ENCODE measurements at regions not wholly inside any gene's neighbourhood (a gene's known extent, or its start where the extent isn't known, plus 50 kb on each side); places are given as distances from the start of the nearest gene placed in this dataset.

DNA sequence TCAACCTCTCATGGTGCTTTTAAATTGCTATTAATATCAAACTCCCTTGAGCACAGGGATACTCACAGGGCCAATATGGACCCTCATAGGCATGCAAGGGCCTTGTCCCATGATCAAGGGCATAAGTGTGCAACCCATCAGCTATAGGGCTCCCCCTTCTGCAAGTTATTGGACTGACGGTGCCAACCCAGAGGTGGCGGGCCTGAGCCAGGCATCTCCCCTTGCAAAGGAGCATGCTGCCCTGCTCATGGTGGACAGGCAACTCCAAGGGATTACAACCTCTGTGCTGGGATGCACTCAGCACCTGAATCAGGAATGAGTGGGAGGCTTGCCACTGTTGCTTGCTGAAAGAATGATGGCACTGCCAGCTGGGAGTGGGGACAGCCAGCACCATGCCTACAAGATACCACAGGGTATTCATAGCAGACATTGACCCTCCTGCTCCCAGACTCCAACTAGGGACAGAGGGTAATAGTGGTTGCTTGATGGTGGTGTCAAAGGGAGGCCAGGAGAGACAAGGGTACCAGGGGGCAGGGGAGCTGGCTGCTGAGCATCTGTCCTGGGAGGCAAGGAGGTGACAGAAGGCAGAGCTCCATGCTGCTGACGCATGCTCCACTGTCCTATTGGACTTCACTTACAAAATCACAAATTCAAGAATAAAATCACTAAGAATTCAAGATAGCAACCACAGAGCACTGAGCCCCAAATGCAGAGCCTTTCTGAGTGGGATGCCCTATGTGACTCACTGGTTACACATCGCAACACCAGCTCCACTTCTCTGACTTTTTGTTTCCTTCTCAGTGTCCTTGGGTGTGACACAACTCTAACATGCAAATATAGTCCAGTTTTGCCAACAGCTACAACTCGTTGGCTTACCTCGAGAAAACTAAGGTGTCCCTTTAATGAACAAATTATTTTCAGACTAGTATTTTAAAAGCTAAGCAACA, 157.1 kb upstream of the CCDC150 start:
- intact Hi-C loops (cut with DNase I) = no loop called here
- ATAC-seq (ENCODE audit: poor library complexity) = peak; percentile 6
- DNase-seq = no peak

DNA sequence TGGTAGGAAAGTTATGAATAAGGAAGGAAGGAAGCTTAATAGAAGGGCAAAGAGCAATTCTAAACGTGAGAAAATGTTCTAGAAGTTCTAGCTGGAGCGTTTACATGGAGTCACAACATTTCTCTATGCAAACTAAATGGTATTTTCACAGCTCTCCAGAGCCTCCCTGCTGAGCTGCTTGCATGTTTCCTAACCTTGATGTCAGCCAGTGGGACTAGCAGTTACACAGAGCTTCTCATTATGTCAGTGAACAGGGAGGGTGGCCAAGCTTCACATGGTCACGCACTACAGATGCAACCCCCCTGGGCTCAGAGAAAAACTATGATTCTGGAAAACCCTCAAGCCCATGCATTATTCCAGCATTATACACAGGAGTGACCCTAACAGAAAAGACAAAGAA, 153.4 kb upstream of the CCDC150 start:
- peak; percentile 75 for ATAC-seq (ENCODE audit: poor library complexity)
- intact Hi-C loops (cut with DNase I) = no loop called here
- DNase-seq = no peak

DNA sequence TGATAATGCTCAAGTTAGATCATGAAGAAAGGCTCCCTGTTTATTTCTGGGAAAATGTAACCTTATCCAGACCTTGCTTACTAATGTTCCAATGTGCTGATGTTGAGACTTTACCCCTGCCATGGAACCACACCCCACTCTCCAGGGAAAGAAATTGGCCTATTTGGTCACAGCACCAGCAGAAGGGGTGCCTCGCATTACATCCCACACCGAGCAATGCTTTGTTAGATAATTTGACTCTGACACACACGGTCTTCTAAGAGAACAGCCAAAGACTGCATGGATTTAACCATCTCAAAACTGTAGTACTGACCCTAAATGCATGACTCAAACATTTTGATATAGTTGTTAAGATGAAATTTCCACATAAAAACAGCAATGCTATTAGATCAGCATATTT, 152.1 kb upstream of the CCDC150 start:
- peak; percentile 38 for ATAC-seq (ENCODE audit: poor library complexity)
- DNase-seq = no peak
- intact Hi-C loops (cut with DNase I) = no loop called here

DNA sequence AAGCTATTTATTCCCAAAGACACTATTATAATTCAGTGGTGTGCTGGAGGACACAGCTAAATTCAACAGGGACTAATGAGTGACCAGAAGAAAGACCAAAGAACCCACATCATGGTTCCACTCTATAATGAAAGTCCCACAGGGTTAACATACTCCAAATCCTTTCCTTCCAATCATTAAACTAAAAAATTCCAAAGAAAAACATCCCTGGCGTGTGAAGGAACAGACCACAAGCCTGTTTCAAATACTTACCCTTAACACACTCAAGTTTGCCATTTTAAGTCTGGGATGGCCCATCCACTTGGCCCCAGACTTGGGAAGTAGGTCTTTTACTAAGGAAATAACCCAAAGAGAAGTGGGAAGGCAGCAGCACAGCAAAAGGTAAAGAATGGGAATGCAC, 150.1 kb upstream of the CCDC150 start:
- ATAC-seq (ENCODE audit: poor library complexity) (no peak), DNase-seq (no peak)
- intact Hi-C loops (cut with DNase I) = no loop called here

DNA sequence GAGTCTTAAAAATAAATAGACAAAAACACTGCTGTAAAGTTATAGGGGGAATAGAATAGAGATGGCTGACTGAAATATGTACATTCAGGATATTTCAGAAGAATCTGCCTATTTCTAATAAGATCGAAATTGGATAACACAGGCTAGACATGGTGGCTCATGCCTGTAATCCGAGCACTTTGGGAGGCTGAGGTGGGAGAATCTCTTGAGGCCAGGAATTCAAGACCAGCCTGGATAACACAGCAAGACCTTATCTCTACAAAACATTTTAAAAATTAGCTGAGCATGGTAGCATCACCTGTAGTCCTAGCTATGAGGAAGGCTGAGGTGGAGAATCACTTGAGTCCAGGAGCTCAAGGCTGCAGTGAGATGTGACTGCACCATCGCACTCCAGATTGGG, 146.6 kb upstream of the CCDC150 start:
- ATAC-seq (ENCODE audit: poor library complexity) (no peak), DNase-seq (no peak)
- intact Hi-C loops (cut with DNase I) = no loop called here

DNA sequence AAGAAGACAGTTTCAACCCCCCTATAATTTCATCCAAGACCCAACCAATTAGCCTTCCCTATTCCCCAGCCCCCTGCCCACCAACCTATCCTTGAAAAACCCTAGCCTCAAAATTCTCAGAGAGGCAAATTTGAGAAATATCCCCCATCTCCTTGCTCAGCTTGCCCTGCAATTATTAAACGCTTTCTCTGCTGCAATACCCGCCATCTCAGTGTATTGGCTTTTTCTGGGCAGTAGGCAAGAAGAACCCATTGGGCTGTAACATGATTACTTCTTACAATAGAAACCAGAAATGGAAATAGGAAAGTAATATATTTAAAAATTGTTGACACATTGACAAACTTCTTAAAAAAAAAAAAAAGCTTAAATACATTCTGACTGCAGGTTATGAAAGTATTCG, 140.6 kb upstream of the CCDC150 start:
- intact Hi-C loops (cut with DNase I) = no loop called here
- DNase-seq (no peak), ATAC-seq (ENCODE audit: poor library complexity) (no peak)

DNA sequence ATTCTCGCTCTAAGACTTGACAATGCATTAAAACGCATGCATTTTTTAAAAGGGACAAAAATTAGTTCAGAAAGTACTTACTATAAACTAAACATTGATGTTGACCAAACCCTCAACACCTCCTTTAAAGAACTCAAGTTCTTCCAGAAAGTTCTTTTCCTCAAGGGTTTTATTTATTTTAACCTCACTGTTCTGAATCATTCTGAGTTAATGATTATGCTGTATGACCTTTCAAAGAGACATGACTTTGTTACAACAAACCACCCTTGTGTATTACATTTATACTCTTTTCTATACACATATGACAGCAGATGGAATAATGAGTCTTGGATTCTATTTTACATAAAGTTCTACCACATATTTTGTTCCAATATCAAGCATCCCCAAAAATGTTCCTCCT, 139.8 kb upstream of the CCDC150 start:
- no peak for ATAC-seq (ENCODE audit: poor library complexity)
- DNase-seq = no peak
- intact Hi-C loops (cut with DNase I) = no loop called here

DNA sequence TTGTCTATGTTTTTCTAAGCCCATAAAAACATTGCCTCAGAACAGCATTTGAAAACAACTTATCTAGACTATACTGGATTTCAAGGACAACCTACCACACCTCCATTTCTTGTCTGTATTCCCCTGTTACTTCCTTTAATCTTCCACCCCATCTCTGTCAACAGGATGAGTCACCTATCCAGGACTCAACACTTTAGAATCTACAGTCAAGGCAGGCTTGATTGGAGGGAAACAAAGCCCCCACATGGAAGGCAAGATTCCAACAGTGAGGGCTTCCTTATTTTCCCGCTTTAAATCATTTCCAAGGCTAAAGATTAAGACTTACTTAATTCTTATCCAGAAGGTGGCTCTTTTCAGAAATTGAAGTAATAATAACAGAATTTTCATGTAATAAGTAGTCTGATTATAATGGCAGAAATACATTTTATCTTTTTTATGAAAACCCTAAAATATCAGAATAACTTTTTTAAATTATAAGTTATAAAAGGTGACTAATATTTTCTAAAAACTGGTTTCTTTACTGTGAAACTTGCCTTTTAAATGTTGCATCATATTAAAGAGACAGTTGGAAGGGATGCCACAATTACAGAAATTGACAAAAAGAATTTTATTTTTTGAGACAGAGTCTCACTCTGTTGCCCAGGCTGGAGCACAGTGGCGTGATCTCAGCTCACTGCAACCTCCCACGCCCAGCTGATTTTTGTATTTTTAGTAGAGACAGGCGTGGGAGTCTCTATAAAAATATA, 138.7 kb upstream of the CCDC150 start:
- ATAC-seq (ENCODE audit: poor library complexity) (no peak), DNase-seq (no peak)
- intact Hi-C loops (cut with DNase I) = no loop called here

DNA sequence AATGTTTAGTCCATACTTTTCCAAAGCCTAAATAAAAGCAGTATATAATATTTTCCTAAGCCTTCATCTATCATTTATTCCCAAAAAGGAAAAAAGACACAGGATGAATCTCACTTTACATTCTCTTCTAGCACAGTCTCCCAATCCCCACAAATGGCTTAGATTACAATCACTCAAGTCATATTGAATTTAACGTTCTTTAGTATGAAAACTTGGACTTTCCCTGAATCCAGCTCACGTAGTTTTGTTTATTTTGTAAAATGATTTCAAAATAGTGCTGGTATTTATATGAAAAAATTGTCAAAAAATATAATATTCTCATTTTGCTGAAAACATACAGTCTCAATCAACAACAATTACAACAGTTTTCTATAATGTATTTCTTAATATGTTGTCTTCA, 137.7 kb upstream of the CCDC150 start:
- no peak for ATAC-seq (ENCODE audit: poor library complexity)
- DNase-seq = no peak
- intact Hi-C loops (cut with DNase I) = no loop called here

DNA sequence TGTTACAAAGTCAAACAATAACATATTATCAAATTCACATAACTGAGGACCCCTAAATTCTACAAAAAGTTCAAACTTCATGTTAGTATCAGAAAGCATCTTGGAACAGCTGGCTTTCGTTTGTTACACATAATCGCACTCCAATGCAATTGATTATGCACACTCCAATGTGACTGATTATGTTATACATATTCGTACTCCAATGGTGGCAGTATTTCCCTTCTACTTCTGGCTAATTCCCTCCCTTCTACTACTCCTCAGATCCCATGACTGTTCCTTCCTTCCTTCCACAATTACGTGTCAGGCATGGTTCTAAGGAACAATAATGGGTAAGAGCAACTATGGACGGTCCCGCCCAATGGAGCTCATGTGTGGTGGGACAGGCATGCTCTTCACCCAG, 137.1 kb upstream of the CCDC150 start:
- DNase-seq = no peak
- intact Hi-C loops (cut with DNase I) = no loop called here
- no peak for ATAC-seq (ENCODE audit: poor library complexity)

DNA sequence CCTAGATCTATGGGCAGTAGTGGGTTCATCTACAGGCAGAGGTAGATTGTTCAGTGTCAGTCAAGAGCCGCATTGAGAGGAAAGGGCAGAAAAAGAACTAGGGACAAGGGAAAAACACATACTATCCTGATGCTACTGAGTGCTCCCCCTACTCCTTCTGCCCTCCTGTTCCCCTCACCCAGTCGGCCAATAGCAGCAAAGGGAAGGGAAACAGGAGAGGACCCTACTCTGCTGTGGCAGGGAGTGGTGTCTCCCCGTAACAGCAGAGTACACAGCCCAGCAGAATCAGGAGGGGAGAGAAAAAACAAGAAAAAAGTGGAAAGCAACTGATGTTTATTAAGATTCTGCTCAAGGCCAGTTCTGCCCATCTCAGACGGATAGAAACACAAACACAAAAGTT, 136.1 kb upstream of the CCDC150 start:
- ATAC-seq (ENCODE audit: poor library complexity) (no peak), DNase-seq (no peak)
- intact Hi-C loops (cut with DNase I) = no loop called here

DNA sequence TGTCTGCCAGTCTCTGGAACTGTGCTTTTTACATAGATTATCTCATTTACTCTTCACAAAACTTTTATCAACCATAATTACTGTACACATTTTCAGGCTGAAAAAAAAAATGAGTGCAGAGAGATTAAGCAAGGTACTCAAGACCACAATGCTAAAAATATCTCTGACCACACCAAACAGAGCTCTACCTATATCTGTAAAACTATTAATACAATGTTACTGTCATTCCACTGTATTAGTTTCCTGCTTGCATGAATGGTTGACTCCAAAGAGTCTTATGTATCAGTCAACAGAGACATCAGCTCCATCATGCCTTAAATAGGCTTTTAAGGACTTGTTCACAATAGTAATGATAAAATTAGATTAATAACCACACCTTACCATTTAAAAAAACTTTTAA, 134.7 kb upstream of the CCDC150 start:
- DNase-seq (no peak), ATAC-seq (ENCODE audit: poor library complexity) (peak; percentile 60)
- intact Hi-C loops (cut with DNase I) = no loop called here

DNA sequence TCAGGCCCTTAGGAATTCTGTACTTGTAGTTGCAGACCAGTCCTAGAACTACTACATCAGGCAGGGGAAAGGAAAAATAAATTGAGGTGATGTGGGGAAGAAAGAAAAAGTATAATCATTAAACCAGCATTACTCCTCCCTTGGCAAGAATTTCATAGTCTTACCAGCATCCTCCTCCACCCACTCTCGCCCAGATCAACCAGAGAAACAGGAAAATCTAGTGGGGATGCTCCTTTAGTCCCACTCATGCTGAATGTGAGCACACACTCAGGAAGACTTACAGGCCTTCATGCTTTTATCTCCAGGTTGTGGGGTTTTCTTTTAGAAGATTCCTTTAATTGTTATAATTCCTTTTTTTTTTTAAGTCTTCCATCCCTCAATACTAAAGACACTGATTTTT, 129.3 kb upstream of the CCDC150 start:
- DNase-seq = no peak
- ATAC-seq (ENCODE audit: poor library complexity) = no peak
- intact Hi-C loops (cut with DNase I) = no loop called here

DNA sequence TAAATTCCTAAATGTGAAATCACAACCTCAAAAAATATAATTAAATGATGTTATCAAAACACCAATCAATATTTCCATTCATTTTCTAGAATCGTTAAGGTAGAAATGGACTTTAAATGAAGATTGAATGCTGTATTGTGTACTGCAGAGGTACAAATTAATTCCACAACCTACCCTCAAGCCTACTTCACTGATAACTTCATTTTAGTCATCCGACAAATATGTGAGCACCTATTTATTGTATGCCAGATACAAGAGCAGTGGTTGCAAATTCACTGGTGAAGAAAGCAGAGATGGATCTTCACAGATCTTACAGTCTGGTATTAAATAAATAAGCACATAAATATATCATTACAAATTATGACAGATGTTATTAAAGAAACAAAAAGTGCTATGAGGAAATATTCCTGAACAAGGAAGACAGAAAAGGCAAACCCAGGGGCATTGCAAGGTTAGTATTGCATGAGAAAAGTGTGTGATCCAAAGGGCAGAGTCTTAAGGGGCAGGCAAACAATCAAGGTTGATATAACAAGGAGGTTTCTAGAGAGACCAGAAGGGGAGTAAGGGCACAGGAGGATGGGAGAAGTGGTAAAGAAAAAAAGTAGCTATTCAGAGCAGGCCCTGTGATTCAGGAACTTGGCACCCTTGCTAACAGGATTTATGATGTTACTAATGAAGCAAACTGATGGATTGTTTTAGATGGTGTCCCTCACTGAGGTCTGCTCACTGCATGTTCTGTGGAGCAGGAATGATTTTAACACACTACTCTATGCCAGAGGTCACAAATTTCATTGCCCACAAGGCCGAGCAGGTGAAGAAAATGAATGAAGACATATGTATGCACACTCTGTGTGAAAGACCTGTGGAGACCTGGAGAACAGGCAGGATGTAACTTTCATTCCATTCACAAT, 128.0 kb upstream of the CCDC150 start:
- DNase-seq (no peak), ATAC-seq (ENCODE audit: poor library complexity) (no peak)
- intact Hi-C loops (cut with DNase I) = no loop called here

DNA sequence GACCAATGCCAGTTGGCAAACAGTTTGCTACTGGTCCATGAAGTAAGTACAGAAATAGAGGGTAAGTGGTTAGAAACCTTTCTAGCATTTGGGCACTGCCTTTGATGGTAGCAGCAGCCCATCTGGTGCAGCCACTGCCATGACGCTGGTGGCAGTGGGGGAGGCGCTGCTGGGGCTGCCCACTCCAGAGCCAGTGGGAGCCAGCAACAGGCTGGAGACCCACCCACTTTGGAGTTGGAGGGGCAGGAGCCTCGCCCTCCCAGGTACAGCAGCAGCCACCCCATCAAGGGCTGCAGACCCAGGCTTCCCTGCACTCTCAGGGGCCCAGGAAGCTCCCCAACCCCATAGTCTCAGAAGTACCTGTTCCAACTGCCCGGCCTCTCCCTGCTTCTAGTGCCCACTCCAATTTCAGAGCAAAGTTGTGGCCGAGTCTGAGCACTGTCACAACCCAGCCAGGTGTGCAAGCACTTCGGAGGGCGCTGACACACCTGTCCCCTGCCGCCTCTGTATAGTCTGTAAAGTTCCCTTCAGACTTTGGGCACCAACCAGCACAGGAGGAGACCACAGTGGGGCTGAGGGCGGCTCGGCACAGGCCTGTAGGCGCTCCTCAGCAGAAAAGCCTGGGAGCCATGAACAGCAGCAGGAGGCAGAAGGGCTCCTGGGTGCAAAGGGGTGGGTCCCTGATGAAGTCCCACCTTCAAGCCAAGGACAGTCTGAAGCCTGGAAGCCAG, 125.6 kb upstream of the CCDC150 start:
- ATAC-seq (ENCODE audit: poor library complexity) = peak; percentile 16
- intact Hi-C loops (cut with DNase I) = no loop called here

DNA sequence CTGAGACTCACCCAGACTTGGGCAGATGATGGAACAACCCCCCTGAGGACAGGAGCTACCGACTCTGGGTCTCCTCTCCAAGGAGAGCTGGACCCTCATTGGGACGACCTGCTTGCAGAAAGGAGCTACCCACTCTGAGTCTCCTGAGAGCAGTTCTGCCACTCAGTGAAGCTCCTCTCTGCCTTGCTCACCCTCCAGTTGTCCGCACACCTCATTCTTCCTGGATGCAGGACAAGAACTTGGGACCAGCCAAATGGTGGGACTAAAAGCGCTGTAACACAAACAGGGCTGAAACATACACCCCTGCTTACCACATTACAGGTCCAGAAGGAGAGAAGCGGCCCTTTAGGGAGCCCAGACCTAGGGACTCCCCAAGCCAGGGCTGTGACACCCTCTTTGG, 124.9 kb upstream of the CCDC150 start:
- intact Hi-C loops (cut with DNase I) = no loop called here
- ATAC-seq (ENCODE audit: poor library complexity) (peak; percentile 16), DNase-seq (no peak)

More for the DNA sequence above, 125.6 kb upstream of the CCDC150 start:
- DNase-seq = no peak

DNA sequence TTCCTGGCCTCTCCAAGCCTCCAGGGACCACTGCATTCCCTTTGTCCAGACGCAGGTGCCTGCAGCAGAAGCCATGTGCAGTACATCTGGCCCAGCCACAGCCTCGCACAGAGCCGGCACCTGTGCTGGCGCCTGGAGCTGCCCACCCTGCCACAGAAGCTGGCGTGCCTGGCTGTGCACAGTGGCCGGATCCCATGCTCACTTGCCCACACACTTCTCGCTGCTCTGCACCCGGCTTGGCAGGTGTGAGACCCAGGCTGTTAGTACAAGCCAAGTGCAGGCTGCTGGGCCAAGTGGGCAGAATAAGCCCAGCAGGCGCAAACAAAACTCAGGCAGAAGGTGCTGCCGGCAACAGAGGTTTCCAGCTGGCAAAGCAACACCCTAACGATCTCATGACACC, 124.5 kb upstream of the CCDC150 start:
- DNase-seq (peak; percentile 69), ATAC-seq (ENCODE audit: poor library complexity) (peak; percentile 91)
- intact Hi-C loops (cut with DNase I) = no loop called here

DNA sequence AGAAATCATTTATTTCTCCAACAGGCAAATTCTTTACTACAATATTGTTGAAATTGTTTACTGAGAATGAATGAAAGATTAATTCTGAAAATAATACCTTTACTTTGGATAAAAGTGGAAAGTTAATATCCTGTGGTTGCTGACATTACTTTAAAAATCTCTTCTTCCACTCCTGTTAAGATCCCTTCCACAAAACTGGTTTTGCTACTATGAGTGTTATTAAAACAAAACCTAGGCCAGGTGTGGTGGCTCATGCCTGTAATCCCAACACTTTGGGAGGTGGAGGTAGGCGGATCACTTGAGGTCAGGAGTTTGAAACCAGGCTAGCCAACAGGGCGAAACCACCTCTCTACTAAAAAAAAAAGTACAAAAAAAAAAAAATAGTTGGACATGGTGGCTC, 123.9 kb upstream of the CCDC150 start:
- ATAC-seq (ENCODE audit: poor library complexity) = no peak
- intact Hi-C loops (cut with DNase I) = no loop called here
- DNase-seq = no peak

DNA sequence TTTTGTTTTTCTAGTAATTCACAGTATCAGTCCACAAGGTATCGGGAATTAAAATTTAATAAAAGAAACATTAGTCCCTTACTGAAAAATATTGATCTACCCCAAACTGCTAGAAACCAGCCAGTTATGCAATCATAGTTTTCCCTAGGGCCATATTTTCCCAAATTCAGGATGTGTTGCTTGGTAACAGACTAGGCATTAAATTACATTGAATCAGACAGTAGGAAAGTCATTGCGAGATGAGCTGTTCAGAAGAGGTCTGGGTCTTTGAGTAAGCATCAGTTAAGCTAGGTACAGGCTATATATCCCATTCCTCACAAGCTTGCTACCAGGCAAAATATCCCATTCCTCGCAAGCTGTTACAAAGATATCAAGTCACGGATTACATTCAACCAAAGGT, 123.0 kb upstream of the CCDC150 start:
- intact Hi-C loops (cut with DNase I) = no loop called here
- no peak for DNase-seq
- ATAC-seq (ENCODE audit: poor library complexity) = no peak

Measured in Right ventricle myocardium superior (tissue), 1 donor.